WERI-Rb-1 (cell line): ENCODE measurements at regions not wholly inside any gene's neighbourhood (a gene's known extent, or its start where the extent isn't known, plus 50 kb on each side); places are given as distances from the start of the nearest gene placed in this dataset.

Source experiments
- DNase-seq: peaks from one replicate; pipeline ENCODE4 v3.0.0-alpha.2; 2020
- H3K27ac ChIP-seq: fragments of 250-450 bp; sonication (Bioruptor Pico); 2 replicates; pipeline ENCODE4 v1.5.1; 2020; ENCODE audit warnings: mild to moderate bottlenecking, moderate library complexity
- H3K27me3 ChIP-seq: fragments of 250-450 bp; sonication (Bioruptor Pico); 2 replicates; pipeline ENCODE4 v1.5.1; 2021; ENCODE audit warnings: mild to moderate bottlenecking, low read depth, moderate library complexity; ENCODE audit not compliant: insufficient read depth, severe bottlenecking
- H3K36me3 ChIP-seq: fragments of 250-450 bp; sonication (Bioruptor Pico); 2 replicates; pipeline ENCODE4 v1.5.1; 2020; ENCODE audit warnings: mild to moderate bottlenecking, moderate library complexity
- H3K4me3 ChIP-seq: 2 replicates; pipeline ENCODE4 v1.5.1; 2011; ENCODE audit warnings: low read depth, mild to moderate bottlenecking, control low read depth, low read length
- H3K9me3 ChIP-seq: fragments of 250-450 bp; sonication (Bioruptor Pico); 2 replicates; pipeline ENCODE4 v1.5.1; 2021; ENCODE audit warnings: mild to moderate bottlenecking, moderate library complexity; ENCODE audit not compliant: severe bottlenecking
- TF ChIP-seq, protein P1 (sequence below): IDR thresholded peaks from 2 replicates; pipeline ENCODE4 v1.5.1; 2011; ENCODE audit warnings: low read depth, mild to moderate bottlenecking, control low read depth, inconsistent platforms, low read length

DNA sequence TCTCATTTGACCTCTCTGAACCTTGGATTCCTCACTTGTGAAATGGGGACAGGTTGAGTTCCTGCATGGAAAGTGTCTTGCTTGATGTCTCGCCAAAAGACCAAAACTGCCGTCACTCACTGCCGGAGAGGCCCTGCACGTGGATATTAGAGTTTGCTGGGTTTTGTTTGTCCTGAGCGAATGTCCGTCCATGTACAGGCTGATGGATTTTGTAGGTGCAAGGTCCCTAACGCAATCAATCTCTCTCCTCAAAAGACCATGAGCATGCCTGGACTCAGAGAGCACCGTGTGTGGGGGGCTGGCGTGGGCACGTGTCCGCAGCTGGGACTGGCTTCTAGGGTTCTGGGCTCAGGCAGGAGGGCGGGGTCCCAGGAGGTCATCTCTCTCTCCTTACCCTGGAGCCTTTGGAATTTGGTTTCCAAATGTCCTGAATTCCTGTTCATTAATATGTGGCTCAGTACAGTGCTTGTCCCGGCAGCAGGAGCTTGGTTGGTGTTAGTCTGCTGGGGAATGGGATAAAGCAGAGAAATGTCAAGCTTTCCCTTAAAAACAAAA lies 146.0 kb upstream of the IER5L start:
- H3K9me3 ChIP-seq: no peaks in the 10 kb centered on the region
- no peaks in the 10 kb centered on the region for H3K36me3 ChIP-seq
- no peak overlapping the region for H3K4me3 ChIP-seq
- TF ChIP-seq, protein P1, sequence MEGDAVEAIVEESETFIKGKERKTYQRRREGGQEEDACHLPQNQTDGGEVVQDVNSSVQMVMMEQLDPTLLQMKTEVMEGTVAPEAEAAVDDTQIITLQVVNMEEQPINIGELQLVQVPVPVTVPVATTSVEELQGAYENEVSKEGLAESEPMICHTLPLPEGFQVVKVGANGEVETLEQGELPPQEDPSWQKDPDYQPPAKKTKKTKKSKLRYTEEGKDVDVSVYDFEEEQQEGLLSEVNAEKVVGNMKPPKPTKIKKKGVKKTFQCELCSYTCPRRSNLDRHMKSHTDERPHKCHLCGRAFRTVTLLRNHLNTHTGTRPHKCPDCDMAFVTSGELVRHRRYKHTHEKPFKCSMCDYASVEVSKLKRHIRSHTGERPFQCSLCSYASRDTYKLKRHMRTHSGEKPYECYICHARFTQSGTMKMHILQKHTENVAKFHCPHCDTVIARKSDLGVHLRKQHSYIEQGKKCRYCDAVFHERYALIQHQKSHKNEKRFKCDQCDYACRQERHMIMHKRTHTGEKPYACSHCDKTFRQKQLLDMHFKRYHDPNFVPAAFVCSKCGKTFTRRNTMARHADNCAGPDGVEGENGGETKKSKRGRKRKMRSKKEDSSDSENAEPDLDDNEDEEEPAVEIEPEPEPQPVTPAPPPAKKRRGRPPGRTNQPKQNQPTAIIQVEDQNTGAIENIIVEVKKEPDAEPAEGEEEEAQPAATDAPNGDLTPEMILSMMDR: no peak
- no peak for DNase-seq
- H3K27me3 ChIP-seq: no peaks in the 10 kb centered on the region
- no peak overlapping the region for H3K27ac ChIP-seq

DNA sequence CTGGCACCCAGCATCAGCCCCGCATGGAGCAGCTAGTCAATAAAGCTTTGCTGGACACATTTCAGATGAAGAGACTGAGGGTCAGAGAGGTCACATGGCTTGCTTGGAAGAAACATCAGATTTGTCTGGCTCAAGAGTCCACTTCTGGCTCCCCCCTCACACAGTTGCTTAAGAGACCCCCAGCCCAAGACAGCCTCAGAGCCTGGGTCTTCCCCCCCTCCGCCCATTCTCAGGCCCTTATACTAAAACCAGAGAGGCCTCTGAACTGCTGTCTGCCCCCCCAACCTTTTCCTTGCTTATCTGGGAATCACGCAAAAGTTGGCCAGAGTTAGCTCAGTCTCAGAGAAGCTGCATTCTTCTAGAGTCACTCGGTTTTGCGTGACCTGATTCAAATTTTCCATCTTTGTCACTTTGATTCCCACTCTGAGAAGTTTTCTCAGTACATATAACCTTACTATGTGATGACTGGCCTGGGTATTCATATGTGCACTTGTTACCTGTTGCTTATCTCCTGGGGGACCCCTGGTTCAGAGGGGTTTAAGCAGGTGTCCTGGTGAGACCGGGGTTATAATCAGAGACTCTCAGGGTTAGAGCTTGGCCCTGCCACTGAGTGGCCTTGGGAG lies 145.4 kb upstream of the IER5L start:
- Histone ChIP-seq H3K9me3 (no peaks in the 10 kb centered on the region), H3K27me3 (no peaks in the 10 kb centered on the region), H3K4me3 (no peak overlapping the region), H3K27ac (no peak overlapping the region), H3K36me3 (no peaks in the 10 kb centered on the region)
- DNase-seq: no peak
- TF ChIP-seq, protein P1: no peak

DNA sequence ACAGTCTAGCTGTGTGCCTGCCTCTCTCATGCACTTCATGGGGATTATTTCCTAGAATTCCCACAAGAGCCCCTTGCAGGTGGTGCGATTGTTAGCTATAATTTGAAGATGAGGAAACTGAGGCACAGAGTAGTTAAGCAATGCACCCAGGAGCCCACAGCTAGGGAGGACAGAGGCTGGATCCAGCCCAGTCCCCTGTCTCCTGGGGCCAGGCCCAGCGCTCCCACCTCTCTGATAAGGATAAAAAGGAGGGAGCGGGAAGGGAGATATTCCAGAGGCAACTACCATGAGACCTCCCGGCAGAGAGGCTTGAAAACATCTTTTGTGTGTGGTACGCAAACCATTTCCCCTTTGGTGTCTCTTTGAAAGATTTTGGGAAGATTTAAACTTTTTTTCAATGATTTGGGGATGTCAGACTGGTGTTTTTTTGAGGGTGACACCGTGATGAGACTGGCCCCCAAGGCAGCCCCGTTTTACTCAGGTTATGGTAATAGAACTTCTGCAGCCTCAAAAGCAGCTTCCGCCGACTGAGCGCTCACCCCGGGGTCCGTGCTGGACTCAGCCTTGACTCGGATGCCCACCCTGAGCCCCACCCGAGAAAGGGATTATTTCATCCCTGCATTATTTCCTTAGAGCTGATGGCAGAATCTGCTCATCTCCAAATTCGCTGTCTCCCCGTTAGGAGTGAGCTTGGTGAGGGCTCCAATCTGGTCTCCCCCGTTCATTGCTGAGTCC lies 144.7 kb upstream of the IER5L start:
- Histone ChIP-seq H3K9me3 (peaks cover under 1% of the 10 kb centered on the region), H3K36me3 (no peaks in the 10 kb centered on the region), H3K27me3 (no peaks in the 10 kb centered on the region), H3K27ac (no peak overlapping the region), H3K4me3 (no peak overlapping the region)
- DNase-seq: no peak
- TF ChIP-seq, protein P1: no peak

DNA sequence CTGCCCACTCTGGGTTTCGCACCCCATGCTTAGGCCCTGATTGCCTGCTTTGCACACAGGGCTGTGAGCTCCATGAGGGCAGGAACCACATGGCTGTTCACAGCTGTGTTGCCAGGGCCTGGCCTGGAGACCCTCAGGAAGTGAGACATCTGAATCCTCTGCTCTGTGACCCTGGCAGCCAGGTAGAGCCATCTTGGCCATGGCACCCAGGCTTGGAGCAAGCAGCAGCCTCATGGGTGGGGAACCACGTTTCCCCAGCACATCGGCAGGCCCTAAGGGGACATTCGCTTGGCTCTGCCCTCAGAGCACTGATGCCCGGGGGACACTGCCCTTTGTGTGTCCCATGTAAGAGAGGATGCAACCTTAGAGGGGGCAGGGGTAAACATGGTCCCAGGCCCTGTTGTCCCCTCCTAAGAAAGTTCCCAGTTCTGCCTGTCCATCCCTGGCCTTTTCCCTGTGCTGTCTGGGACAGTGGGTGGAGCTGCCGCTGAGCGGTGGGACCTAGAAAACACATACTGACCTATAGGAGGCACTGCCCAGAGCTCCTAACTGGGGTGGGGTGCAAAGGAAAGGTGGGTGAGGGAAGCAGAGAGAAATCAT lies 144.1 kb upstream of the IER5L start:
- Histone ChIP-seq H3K27me3 (no peaks in the 10 kb centered on the region), H3K36me3 (no peaks in the 10 kb centered on the region), H3K9me3 (peaks cover 2% of the 10 kb centered on the region), H3K27ac (no peak overlapping the region), H3K4me3 (no peak overlapping the region)
- TF ChIP-seq, protein P1: 0 out of 2 replicates have a peak, but pooled peaks have one; percentile 11
- DNase-seq: no peak

GRCh38 chr9:129321286-129322021 lies 143.4 kb upstream of the IER5L start:
- Histone ChIP-seq H3K27me3 (no peaks in the 10 kb centered on the region), H3K27ac (no peak overlapping the region), H3K9me3 (peaks cover 2% of the 10 kb centered on the region), H3K4me3 (no peak overlapping the region), H3K36me3 (no peaks in the 10 kb centered on the region)
- DNase-seq: peak; percentile 8
- TF ChIP-seq, protein P1: no peak
